ENCODE measurements at regions not wholly inside any gene's neighbourhood (a gene's known extent, or its start where the extent isn't known, plus 50 kb on each side); places are given as distances from the start of the nearest gene placed in this dataset.

- in situ Hi-C loops (cut with HindIII; ENCODE audit: extremely low pct_ligation_motif_present, low pct_unique_long_range_greater_than_20kb): no loop called here
- ATAC-seq: no peak
- H3K27ac ChIP-seq (ENCODE audit: extremely low read length, insufficient read depth, low read length): no peak overlapping the region
- ChIA-PET POLR2A (no interaction called here), CTCF (ENCODE audit: low intra/inter-chr PET ratio, low total read pairs) (no interaction called here)
- no peaks in the 10 kb centered on the region for H4K20me1 ChIP-seq (ENCODE audit: insufficient read depth, low read length)
- no peak for DNase-seq (ENCODE audit: low spot score)
- intact Hi-C loops (cut with micrococcal nuclease; ENCODE audit: unreplicated experiment): no loop called here
- no peaks in the 10 kb centered on the region for H3K4me1 ChIP-seq (ENCODE audit: insufficient read depth, low read length)
- H3K4me2 ChIP-seq (ENCODE audit: low read depth, low read length): no peak overlapping the region
- no peak overlapping the region for H3K9ac ChIP-seq (ENCODE audit: insufficient read depth, low read depth, low read length)
- peaks cover 86% of the 10 kb centered on the region for H3K9me3 ChIP-seq (ENCODE audit: low read length)
- WGBS (ENCODE audit: low lambda C conversion rate): 4% methylated on average over 2 of the region's 2 CpGs
- FAIRE-seq: no peak
- no TSS peak for BruUV-seq (replicated peaks)
- H3K4me3 ChIP-seq (replicated peaks in 1 of 3; ENCODE audit: insufficient read depth in 1 of 3, low read depth in 2 of 3, low read length in 3 of 3): no peak overlapping the region
- H3K27me3 ChIP-seq (ENCODE audit: control insufficient read depth in 1 of 2, insufficient read depth in 2 of 2, low read length in 2 of 2): no peaks in the 10 kb centered on the region
- no peaks in the 10 kb centered on the region for H3K36me3 ChIP-seq (replicated peaks in 1 of 2; ENCODE audit: control insufficient read depth in 1 of 2, insufficient read depth in 2 of 2, low read length in 2 of 2)
- H3K79me2 ChIP-seq (ENCODE audit: insufficient read depth, low read length): no peaks in the 10 kb centered on the region
- H2AFZ ChIP-seq (ENCODE audit: low read length): no peak overlapping the region
- TF ChIP-seq RFXAP (CRISPR knock-in tag; IDR thresholded peaks at IDR 0.05; ENCODE audit: borderline replicate concordance): no peak
- TF ChIP-seq XRCC5 (optimal IDR thresholded peaks at IDR 0.05; ENCODE audit: low read length): no peak
- TF ChIP-seq ATAD3A (CRISPR knock-in tag; IDR thresholded peaks at IDR 0.05): no peak
- peak; percentile 86 for TF ChIP-seq CREB1 (IDR thresholded peaks at IDR 0.05)
- no peak for TF ChIP-seq CREB1 (CRISPR knock-in tag; IDR thresholded peaks at IDR 0.05)
- TF ChIP-seq MTF1 (CRISPR knock-in tag; IDR thresholded peaks at IDR 0.05): no peak
- TF ChIP-seq PRDM4 (CRISPR knock-in tag; IDR thresholded peaks at IDR 0.05; ENCODE audit: borderline replicate concordance): no peak
- TF ChIP-seq ZNF235 (CRISPR knock-in tag; IDR thresholded peaks at IDR 0.05; ENCODE audit: borderline replicate concordance): no peak
- no peak for TF ChIP-seq UBTF (CRISPR knock-in tag; IDR thresholded peaks at IDR 0.05)
- peak; percentile 92 for TF ChIP-seq ATF7 (IDR thresholded peaks at IDR 0.05)
- TF ChIP-seq ATF7 (CRISPR knock-in tag; IDR thresholded peaks at IDR 0.05): no peak
Observed at GRCh38 chr15:97027772-97028171, 697.3 kb downstream of the NR2F2 start.

All from HepG2 (cell line).